Gastrocnemius medialis (tissue), 4 donors: ENCODE measurements at regions not wholly inside any gene's neighbourhood (a gene's known extent, or its start where the extent isn't known, plus 50 kb on each side); places are given as distances from the start of the nearest gene placed in this dataset.

ENCODE experiments used
- POLR2A ChIP-seq, 2 donors: fragments of 450-650 bp; IDR thresholded peaks; one replicate each; pipeline ENCODE4 v1.6.1; 2017; ENCODE audit warnings: antibody characterized with exemption in 2 of 2, mild to moderate bottlenecking in 2 of 2, moderate library complexity in 2 of 2
- TF ChIP-seq, protein P1 (sequence below), 5 experiments: fragments of 450-650 bp in 3 of 5; fragments of 200-600 bp in 2 of 5; sonication (generic) in 2 of 5; IDR thresholded peaks in 4 of 5; conservative IDR thresholded peaks in 1 of 5; 1 replicate in 4 of 5; 2 replicates in 1 of 5; pipeline ENCODE4 v1.5.1; 2016 to 2019; ENCODE audit warnings: antibody characterized with exemption in 5 of 5, mild to moderate bottlenecking in 3 of 5, moderate library complexity in 3 of 5

DNA sequence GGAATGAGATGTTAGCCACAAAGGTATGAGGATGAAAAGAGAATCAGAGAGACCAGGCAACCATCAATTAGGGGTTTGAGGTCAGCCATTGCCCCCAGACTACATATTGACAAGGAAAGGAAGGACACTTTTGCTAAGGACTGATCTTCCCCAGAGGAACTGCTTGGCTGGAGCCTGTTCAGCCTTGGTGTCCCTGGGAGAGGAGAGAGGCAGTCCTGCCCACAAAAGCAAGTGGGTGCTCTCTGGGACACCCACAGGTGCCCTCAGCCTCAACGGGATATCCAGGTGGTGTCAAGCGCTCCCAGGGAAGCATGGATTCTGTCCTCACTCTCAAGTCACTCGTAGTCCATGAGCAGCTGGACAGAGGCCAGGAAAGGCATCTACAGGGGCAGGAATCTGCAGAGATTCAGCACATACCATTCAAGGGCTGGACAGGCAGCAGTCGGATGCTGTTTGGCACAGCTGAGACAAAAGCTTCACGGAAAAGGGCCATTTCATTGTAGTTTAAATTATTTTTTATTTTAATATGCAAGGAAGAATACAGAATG is 166.2 kb downstream of the UACA start:
- TF ChIP-seq, protein P1, sequence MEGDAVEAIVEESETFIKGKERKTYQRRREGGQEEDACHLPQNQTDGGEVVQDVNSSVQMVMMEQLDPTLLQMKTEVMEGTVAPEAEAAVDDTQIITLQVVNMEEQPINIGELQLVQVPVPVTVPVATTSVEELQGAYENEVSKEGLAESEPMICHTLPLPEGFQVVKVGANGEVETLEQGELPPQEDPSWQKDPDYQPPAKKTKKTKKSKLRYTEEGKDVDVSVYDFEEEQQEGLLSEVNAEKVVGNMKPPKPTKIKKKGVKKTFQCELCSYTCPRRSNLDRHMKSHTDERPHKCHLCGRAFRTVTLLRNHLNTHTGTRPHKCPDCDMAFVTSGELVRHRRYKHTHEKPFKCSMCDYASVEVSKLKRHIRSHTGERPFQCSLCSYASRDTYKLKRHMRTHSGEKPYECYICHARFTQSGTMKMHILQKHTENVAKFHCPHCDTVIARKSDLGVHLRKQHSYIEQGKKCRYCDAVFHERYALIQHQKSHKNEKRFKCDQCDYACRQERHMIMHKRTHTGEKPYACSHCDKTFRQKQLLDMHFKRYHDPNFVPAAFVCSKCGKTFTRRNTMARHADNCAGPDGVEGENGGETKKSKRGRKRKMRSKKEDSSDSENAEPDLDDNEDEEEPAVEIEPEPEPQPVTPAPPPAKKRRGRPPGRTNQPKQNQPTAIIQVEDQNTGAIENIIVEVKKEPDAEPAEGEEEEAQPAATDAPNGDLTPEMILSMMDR (IDR thresholded peaks at IDR 0.05 in 4 of 5, conservative IDR thresholded peaks at IDR 0.05 in 1 of 5) = no peak
- TF ChIP-seq POLR2A (IDR thresholded peaks at IDR 0.05) = no peak
